HG03095 (cell line): ENCODE measurements at regions not wholly inside any gene's neighbourhood (a gene's known extent, or its start where the extent isn't known, plus 50 kb on each side); places are given as distances from the start of the nearest gene placed in this dataset.

ENCODE experiments used
- ATAC-seq: cut with Tn5 transposase; IDR thresholded peaks from one replicate; pipeline ENCODE4 v1.9.1; 2021; ENCODE audit warnings: moderate library complexity; ENCODE audit not compliant: unreplicated experiment

DNA sequence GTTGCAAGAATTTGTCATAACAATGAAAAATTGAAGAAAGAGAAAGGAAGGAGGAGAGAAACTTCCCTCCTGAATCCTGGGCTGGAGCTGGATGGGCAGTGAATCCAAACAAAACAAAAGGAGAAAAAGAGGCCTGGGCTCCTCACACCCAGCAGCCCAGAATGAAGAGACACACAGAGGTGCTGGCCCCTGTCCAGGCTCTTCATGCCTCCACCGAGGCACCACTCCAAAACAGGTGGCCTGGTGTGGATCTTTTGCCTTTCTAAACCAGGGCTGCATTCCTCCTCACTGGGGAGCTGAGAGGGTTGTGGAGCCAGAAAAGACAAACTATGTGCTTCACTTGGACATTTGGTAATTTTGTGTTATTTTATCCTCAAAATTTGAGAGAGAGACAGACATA, 76.0 kb downstream of the FAM124B start:
- ATAC-seq = no peak

DNA sequence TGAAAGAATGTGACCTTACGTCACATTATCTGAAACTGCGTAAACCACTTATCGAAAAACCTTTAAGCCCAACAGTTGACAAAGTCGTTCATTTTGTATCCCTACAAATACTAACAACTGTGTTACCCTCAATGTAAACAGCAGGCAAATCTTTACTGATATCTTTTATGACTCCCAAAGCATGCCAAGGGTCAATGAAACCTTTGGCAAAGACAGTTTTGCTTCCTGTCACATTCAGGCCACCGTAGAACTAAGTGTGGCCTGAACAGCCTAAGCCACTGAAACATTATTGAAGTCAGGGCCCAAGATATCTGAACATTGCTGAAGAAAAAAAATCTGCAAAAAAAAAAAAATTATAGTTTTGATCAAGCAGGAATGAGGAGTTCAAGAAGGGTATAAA, 77.3 kb downstream of the FAM124B start:
- no peak for ATAC-seq

DNA sequence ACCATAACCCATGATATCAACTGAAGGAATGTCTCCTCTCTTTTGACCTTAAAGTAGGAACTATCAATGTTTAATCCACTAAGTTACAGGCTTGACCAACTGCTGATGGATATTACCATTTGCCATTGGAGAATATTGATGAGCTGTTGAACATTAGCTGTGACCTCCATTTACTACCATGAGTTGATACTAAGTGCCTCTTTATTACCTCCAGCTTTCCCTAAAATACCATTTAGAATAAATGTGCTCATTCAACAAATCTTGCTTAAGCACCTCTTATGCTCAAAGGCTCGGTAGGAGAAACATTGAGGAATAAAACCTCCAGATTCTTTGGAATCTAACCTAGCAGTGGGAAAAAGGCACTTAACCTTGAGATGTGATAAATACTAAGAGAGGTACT, 81.2 kb downstream of the FAM124B start:
- ATAC-seq = no peak

DNA sequence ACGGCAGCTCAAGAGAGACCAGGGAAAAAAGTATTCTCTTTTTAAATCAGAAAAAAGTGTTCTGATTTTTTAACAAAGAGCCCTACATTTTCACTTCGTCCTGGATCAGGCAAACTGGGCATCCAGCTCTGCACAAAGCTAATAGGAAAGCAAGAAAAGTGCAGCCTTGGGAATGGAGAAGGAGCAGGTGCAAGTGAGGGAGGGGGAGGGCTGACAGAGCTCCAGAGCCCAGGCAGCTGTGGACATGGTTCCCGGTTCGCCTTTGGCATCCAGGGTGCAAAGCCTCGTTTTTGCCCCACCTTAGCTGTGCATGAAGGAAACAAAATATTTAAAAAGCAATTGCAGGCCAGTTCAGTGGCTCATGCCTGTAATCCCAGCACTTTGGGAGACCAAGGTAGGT, 82.2 kb downstream of the FAM124B start:
- ATAC-seq = no peak

DNA sequence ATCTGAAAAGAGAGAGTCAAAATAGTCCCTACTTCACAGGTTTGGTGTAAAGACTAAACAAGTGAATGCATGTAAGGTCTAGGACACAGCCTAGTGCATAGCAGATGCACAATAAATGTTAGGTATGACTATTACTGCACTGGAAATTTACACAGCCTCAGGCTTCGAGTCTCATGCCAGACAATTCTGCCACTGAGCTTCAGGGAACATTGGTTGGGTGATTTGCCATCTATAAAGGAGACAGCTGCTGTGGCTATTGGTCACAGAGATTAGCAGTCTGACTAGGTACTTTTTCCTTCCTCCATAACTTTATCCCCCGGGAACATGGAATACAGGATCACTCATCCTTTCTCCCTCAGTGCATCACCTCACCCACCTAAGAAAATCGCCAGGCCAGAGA, 89.2 kb downstream of the FAM124B start:
- no peak for ATAC-seq

DNA sequence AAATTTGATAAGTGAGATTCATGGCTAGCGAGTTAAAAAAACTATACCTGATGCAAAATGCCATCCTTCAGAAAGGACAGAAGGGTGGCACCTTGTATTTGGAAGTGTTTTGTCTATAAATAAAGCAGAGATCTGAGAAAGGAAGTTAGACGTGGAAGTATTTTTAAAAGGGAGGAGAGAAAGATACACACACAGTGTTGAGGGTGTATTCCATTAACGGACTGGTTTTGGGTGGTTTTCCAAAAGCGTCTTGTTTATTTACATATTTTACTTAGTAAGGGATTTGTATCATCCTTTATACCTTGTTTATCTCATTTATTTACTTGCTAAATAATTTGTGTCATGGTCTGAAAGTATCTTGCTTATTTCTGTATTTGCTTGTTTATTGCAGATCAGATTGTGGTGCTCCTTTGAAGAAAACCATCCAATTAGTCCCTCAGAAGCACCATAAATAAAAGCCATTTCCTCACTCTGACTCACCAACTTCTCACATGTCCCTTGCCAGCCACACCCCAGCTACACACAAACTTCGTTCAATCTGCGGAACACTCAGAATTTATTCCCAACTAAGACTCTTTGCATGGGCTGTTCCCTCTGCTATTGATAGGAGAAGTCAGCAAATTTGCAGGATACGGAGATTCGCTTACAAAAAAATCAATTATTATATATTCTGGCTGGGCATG, 90.8 kb downstream of the FAM124B start:
- ATAC-seq = no peak

DNA sequence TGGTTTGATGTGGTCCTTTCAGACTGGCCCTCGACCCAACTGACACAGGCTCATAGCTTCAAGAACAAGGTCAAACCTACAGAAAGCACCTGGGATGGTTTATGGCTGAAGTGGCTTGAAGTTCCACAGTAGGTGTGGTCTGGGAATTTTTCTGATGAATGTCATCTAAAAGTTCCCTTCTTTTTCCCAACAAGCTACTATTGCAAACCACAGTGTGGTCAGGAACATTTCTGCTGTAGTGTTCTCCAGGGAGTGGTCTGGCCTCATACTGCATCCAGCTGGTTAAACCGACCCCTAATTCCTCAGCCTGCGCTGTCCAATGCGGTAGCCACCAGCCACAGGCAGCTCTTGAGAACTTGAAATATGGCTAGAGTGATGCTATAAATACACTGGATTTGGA, 92.7 kb downstream of the FAM124B start:
- no peak for ATAC-seq

DNA sequence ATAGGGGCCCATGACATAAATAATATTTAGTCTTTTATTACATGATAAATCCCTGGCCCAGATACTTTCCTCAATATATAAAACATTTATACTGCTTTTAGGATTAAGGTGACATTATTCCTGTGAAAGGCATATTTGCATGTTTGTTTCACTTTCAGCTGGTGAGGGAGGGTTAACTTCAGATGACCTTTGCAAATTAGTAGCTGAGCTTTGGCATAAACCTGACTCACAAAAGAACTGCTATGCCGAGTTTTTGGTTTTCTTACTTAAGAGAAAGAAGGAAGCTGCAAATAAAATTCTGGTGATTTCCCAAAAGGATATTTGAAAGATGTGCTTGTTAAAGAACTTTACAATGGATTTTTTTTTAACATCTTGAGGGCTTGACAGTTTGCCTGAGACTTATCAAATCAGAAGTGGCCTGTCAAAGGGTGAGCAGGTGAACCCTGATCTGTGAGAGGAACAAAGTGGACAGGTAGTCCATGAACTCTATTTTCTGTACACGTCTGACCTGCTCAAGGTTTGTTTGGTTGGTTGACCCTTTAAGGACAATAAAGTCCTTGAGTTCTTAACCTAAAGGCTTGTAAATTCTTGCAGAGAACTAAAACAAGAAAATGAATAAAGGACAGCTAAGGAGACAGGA, 93.5 kb downstream of the FAM124B start:
- peak; percentile 75 for ATAC-seq

DNA sequence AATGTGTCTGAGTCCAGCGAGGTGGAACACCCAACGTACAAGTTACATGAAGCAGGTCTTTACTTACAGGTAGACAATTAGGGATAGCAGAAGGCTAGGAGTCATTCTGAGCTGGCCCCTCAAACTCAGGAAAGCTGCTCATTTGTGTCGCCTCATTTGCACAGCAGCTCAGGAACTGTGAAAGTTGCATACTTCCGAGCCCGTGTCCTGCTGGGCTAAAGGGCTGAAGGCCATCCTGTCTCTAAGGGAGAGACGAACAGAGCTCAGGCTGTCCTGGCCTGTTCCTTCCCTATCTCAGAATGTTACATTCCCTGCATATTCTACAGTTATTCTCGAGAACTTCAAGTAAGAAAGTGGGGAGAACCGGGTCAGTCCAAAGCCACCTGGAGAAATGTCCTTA, 99.0 kb downstream of the FAM124B start:
- no peak for ATAC-seq

DNA sequence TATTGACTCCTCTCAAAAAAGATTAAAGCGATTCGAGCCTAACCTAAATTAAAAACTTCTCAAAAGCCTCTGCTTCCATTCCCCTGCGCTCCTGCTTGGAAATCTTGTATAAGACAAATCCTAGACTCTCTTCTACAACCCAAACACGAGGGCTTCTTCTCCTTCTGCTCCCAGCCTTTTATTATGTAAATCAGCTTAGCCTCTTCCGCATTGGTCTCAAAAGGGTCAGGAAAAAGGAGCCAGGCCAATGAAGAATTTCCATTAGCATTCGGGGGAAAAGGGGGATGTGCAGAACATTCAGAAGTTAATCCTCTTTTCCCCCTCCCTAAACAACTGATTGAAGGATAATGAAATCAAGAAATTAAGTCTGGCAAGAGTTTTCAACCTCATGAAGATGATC, 107.9 kb downstream of the FAM124B start:
- no peak for ATAC-seq

DNA sequence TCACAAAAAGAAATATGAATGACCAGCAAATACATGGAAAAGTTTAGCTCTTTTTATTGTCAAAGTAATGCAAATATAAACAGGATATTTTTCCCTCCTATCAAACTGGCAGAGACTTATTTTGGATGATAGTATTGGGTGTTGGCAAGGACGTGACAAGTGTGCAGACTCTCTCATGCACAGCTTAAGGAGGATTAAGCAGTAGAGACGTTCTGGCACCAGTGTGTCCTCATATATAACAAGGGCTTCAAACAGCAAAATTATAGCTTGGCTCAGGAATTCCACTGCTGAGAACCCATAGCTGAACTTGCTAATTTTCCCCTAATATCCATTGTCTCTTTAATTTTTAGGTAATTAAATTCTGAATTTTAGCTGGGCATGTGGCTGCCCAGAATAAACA, 114.4 kb downstream of the FAM124B start:
- ATAC-seq = no peak

DNA sequence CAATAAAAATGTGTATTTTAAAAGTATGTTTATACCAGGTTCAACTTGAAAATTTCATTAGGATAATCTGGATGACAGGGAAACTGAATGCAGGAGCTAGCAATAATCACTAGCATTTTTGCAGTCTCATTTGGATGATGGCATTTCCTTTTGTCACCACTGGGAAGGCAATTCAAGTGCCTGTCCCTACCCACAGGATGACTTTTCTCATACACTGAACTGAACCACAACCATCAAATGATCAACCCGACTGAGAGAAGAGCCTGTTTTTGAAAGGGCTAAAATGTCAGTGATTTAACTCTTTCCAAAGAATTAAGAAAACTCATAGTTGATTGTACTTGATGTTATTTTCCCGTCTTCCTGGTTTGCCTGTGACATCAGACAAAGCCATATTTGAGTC, 115.0 kb downstream of the FAM124B start:
- ATAC-seq = no peak

DNA sequence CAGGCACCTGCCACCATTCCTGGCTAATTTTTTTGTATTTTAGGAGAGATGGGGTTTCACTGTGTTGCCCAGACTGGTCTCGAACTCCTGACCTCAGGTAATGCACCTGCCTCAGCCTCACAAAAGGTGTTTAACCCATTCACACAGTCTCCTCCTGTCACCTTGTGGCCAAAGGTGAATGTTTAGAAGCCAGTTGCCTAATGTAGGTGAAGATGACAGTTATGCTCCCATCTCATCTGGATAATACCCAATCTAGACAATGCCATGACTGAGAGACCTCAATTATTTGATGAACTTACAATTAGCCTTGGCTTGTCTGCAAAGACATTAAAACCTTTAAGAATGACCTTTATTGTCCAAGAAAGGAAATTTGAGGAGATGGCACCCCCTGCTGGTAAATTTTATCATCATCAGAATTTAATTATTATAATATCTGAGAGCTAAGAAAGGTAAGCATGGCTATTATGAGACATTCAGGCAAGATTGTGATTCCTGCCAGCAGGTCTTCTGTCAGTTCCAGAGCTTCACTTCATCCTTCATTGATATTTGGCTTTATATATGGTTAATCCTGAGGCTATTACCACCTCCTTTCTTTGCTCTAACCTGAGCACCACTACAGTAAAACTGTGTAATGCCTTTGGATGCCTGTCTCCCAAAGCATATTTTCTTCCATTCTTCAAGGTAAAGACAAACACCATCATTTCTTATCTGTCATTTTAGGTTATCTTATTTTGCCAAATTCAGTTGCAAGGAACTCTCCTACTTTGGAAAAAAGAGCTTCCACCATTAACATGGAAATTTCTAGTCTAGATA, 117.6 kb downstream of the FAM124B start:
- no peak for ATAC-seq

DNA sequence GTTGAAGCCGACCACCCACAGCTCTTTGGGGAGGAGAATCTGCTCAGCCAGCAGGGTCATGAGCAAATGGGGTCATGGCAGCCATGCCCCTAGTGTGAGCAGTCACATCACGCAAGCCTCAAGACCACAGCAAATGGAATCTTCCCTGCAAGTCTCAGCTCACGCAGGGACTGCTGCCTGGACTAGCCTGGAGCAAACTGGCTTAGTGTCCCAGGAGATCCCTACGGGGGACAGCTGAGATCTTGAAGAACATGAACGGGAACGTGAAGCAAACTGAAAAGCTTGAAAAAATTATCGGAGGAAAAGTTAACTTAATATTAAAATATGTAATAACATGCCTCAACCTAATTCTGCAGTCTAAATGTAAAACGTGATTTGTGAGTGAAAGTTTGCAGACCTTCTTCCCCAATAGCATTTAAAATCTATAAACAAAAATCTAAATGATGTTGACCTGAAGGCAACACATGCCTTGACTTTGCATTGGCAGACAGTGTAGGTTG, 118.4 kb downstream of the FAM124B start:
- no peak for ATAC-seq

DNA sequence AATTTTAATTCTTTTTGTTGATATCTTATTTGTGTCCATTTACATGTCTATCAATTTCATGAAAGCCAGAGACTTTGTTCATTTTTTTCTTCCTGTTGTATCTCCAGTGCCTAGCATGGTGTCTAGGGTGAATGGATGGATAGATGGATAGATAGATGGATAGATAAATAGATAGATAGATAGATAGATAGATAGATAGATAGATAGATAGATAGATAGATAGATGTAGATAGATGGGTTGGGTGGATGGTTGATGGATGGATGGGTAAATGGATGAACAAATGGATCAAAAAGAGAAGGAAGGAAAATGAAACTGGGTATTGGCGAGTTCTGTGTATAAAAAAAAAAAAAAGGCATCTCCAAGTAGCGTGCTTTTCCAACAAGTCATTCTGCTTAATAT, 120.5 kb downstream of the FAM124B start:
- no peak for ATAC-seq

DNA sequence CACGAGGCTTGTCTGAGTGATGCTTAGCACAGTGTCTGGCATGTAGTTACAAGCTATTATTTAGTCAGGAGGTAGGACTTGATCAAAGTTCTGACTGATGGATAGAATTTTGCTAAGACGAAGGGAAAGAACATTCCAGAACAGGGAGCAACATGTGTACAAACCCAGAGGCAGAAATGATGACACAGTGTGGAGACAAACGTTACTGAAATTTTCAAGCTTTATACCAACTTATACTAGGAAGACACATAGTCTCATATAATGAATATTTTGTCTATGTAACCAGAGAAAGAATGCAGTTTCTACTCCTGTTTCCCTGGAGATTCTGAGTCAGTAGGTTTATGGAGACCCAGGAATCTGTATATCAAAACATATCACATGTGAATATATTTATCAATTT, 123.4 kb downstream of the FAM124B start:
- no peak for ATAC-seq

DNA sequence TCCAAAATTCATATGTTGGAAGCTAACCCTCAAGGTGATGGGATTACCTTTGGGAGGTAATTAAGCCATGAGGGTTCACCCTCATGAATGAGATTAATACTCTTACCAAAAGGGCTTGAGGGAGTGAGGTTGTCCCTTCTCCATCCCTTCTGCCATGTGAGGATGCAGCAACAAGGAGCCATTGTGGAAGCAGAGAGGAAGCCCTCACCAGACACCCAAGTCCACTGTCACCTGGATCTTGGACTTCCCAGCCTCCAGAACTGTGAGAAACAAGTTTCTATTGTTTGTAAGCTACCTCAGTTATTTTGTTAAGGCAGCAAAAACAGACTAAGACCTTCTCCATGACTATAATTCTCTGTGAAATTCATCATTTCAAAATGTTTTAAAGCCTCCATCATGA, 125.7 kb downstream of the FAM124B start:
- ATAC-seq = no peak

DNA sequence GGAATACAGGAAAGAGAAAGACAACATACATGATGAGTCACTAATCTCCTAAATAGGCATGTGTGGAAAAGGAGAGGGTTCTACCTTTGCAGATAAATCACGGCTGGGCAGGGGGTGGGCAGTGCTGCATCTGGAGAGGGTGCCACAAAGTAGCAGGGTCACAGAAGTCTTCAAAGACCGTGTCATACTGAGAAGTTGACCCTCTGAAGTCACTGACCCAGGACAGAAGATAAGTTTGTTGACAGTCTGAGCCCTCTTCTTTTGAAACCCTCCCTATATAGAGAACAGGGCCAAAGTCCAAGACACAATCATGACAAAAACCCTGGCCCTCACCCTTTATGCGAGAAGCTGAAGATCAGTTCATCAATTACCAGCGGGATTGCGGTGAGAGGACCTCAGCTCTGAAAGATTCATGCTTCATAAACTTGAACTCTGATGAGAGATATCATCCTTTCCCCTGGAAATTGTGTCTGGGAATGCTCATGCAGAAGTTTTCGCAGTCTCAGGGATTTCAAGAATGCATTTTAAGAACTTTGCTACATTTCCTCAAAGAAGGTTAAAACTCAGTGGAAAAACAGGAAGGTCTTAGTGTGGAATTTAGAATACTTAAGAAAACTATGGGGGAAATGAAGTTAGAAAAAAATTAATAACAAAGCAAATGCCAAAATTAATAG, 129.5 kb downstream of the FAM124B start:
- no peak for ATAC-seq

DNA sequence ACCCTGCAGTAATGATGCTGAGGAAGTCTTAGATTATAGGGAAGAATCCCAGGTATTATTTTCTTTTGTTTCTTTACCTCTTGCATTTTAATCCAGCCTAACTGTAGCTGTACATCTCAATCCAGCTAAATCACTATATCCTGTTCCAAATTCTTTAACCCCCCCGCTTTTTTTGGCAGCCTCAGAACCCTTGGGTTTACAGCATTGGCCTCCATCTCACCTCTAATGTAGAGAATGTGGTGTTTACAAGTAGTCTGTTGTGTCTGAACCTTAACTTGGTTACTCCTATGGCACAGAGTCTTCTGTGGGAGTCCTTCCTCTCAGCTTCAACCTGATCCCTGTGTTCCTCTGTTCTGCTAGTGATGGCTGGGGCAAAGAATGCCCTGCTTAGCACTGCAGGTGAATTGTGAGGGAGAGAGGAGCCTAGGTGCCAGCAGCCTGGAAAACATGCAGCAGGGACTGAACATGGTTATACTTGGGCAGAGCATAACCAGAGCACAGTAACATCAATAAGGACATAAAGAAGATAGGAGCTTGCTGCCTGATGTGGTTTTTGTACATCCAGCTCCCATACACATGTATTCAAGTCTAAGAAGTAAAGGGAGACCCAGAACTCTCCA, 130.2 kb downstream of the FAM124B start:
- no peak for ATAC-seq

DNA sequence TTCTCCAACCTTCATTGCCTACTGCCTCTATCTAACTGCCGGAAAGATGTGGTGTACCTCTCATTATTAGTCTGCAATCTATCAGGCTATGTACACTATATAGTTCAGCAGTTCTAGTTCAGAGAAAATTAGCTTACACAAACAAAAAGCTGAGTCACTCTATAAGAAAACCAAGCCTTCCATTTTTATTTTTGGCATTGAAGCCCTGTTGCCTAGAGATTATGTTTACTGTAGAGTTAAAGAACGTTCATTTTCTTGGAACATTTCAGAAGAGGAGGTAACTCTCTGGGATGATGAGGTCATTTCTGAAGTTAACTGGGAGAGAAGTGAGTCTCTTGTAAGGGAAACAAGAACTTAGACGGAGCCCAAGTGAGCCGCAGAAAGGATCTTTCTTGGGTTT, 133.5 kb downstream of the FAM124B start:
- ATAC-seq = no peak

DNA sequence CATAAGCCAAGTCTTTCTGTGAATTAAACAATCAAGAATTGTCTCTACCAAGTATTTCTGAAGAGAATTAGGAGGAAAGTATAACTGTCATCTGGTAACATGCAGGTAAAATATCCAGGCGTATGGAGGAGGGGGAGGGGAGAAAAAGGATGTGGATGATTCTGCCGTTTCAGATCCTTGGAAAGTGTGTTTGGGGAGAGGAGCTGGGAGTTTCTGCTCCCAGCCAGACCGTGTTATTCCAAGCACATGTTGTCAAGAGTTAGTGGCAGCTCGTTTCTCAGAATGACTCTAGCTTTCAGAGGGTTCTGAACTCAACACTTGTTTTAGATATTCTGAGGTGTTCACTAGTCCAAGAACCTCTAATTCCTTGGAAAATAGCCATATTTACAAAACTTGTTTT, 137.6 kb downstream of the FAM124B start:
- no peak for ATAC-seq
